Transverse colon (tissue), 4 donors: ENCODE measurements at regions not wholly inside any gene's neighbourhood (a gene's known extent, or its start where the extent isn't known, plus 50 kb on each side); places are given as distances from the start of the nearest gene placed in this dataset.
"Not testable (repeated sequence)": the region's sequence is repeated elsewhere in the genome, so short reads cannot be mapped to it uniquely, and the experiment has no call there.

ENCODE experiments used
- DNase-seq: peaks from one replicate; pipeline ENCODE4 v3.0.0-alpha.2; 2019
- H3K27ac ChIP-seq, 4 donors: fragments of 200-600 bp; sonication (generic); 2 replicates each; pipeline ENCODE4 v1.5.1; 2016 to 2018; ENCODE audit warnings: inconsistent platforms in 4 of 4
- H3K27me3 ChIP-seq: fragments of 200-600 bp; sonication (generic); 2 replicates; pipeline ENCODE4 v1.5.1; 2017; ENCODE audit warnings: inconsistent platforms
- H3K36me3 ChIP-seq, 4 donors: fragments of 200-600 bp; sonication (generic); 2 replicates each; pipeline ENCODE4 v1.5.1; 2017 to 2019; ENCODE audit warnings: inconsistent platforms in 4 of 4
- H3K4me1 ChIP-seq, 4 donors: fragments of 200-600 bp; sonication (generic); 2 replicates each; pipeline ENCODE4 v1.5.1; 2017 to 2020; ENCODE audit warnings: inconsistent platforms in 4 of 4
- H3K4me3 ChIP-seq, 4 donors: fragments of 200-600 bp; sonication (generic); 1 replicate in 1 of 4; 2 replicates in 3 of 4; pipeline versions ENCODE4 v1.5.1 to v1.6.1; 2017 to 2019; ENCODE audit warnings: inconsistent platforms in 4 of 4
- H3K9me3 ChIP-seq, 2 donors: fragments of 200-600 bp; sonication (generic); 2 replicates each; pipeline ENCODE4 v1.5.1; 2017 to 2019; ENCODE audit warnings: inconsistent platforms in 2 of 2
- CTCF ChIP-seq, 5 experiments: fragments of 200-600 bp in 3 of 5; fragments of 450-650 bp in 2 of 5; sonication (generic) in 3 of 5; IDR thresholded peaks; 1 replicate in 2 of 5; 2 replicates in 3 of 5; pipeline ENCODE4 v1.5.1; 2016 to 2017; ENCODE audit warnings: antibody characterized with exemption in 5 of 5, inconsistent platforms in 3 of 5, mild to moderate bottlenecking in 2 of 5, moderate library complexity in 1 of 5
- EP300 ChIP-seq: sonication (generic); formaldehyde crosslinking; IDR thresholded peaks from one replicate; pipeline ENCODE4 v1.6.1; 2017; ENCODE audit warnings: antibody characterized with exemption, low read depth
- POLR2A ChIP-seq: fragments of 450-650 bp; IDR thresholded peaks from one replicate; pipeline ENCODE4 v1.6.1; 2016; ENCODE audit warnings: antibody characterized with exemption, mild to moderate bottlenecking, moderate library complexity
- POLR2AphosphoS5 ChIP-seq, 3 donors: sonication (generic); formaldehyde crosslinking; IDR thresholded peaks; one replicate each; pipeline ENCODE4 v1.6.1; 2016; ENCODE audit warnings: antibody characterized with exemption in 3 of 3
- WGBS, 2 donors: methylation state at CpG; one replicate each; pipeline ENCODE4 v1.1.5; 2018; ENCODE audit warnings: low coverage in 1 of 2; 5-methylcytosine and 5-hydroxymethylcytosine counted together
- in situ Hi-C, 4 donors: fragments of 200-750 bp; cut with MboI; loops; one replicate each; pipeline versions ENCODE4 v1.15.0 to v1.15.1; 2017; ENCODE audit warnings: low sequenced_read_pairs in 3 of 4, low pct_ligation_motif_present in 1 of 4, low pct_unique_long_range_greater_than_20kb in 1 of 4
- intact Hi-C: fragments of 100-400 bp; cut with DNase I; formaldehyde crosslinking; loops from one replicate; pipeline ENCODE4 v1.15.1; 2023; ENCODE audit warnings: low total_unique reads

- in situ Hi-C loops = no loop called here
- intact Hi-C loops = no loop called here
- WGBS, 2 donors = 76 to 82% methylated on average over 6 to 7 of the region's 7 CpGs
- no peaks in the 10 kb centered on the region for H3K9me3 ChIP-seq
- H3K27ac ChIP-seq = no peak overlapping the region
- no peaks in the 10 kb centered on the region for H3K36me3 ChIP-seq
- H3K4me3 ChIP-seq = no peak overlapping the region
- H3K4me1 ChIP-seq = no peaks in the 10 kb centered on the region
- no peak for DNase-seq
- no peaks in the 10 kb centered on the region for H3K27me3 ChIP-seq
- TF ChIP-seq POLR2AphosphoS5 (IDR thresholded peaks at IDR 0.05) (no peak), CTCF (IDR thresholded peaks at IDR 0.05) (no peak)
These were observed 127.3 kb upstream of the PCBD1 start for GRCh38 chr10:71015674-71016073.

DNA sequence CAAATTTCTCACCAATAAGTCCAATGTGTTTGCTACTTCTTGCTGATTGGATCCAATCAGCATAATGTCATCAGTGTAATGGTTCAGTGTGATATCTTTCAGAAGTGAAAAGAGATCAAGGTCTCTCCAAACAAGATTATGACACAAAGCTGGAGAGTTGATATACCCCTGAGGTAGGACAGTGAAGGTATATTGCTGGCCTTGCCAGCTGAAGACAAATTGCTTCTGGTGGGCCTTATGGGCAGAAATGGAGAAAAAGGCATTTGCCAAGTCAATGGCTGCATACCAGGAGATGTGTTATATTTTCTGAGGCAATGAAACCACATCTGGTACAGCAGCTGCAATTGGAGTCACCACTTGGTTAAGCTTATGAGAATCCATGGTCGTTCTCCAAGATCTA, 131.7 kb upstream of the PCBD1 start:
- DNase-seq, H3K4me1 ChIP-seq, H3K9me3 ChIP-seq, in situ Hi-C loops, intact Hi-C loops, H3K4me3 ChIP-seq, H3K36me3 ChIP-seq, H3K27me3 ChIP-seq, H3K27ac ChIP-seq: not testable (repeated sequence)
- 62% methylated on average over 1 of the region's 1 CpG; no CpG with 5 or more reads in 1 of the 2 donors for WGBS, 2 donors

DNA sequence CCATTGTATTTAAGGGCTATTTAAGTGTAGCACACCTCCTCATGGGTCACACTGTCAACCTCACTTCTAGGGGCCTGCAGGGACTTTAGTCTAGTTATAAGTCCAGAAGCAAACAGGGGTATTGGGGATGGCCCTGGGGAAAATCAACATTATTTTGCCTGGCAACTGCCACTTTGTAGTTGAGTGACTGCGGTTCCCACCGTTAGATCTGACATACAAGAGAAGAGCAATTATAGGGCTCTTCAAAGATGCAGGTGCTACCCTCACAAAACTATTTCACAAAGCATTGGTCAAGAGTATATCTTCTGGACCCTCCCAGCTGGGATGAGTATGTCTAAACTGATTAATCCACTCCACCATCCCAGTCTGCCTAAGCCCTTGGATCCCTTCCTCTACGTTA, 133.0 kb upstream of the PCBD1 start:
- TF ChIP-seq EP300 = no peak
- TF ChIP-seq POLR2A = no peak
- no peak for TF ChIP-seq CTCF (IDR thresholded peaks at IDR 0.05)
- TF ChIP-seq POLR2AphosphoS5 (IDR thresholded peaks at IDR 0.05) = no peak
- Histone ChIP-seq H3K9me3 (no peaks in the 10 kb centered on the region), H3K4me3 (no peak overlapping the region), H3K4me1 (no peaks in the 10 kb centered on the region), H3K36me3 (no peaks in the 10 kb centered on the region), H3K27me3 (no peaks in the 10 kb centered on the region), H3K27ac (no peak overlapping the region)
- intact Hi-C loops = no loop called here
- no peak for DNase-seq
- WGBS, 2 donors = 94 to 100% methylated on average over 1 to 3 of the region's 3 CpGs
- in situ Hi-C loops = no loop called here

DNA sequence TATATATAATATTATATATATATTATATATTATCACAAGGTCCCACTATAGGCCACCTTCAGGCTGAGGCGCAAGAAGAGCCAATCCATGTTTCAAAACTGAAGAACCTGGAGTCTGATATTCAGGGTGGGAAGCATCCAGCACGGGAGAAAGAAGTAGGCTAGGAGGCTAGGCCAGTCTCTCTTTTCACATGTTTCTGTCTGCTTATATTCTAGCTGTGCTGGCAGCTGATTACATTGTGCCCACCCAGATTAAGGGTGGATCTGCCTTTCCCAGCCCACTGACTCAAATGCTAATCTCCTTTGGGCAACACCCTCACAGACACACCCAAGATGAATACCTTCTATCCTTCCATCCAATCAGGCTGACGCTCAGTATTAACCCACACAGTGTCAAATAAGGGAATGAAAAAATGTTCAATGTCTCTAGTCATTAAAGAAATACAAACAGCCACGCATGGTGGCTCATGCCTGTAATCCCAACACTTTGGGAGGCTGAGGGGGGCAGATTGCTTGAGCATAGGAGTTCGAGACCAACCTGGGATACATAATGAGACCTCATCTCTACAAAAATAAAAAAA, 135.4 kb upstream of the PCBD1 start:
- in situ Hi-C loops = no loop called here
- 72 to 86% methylated on average over 4 to 5 of the region's 5 CpGs for WGBS, 2 donors
- H3K4me3 ChIP-seq = no peak overlapping the region

More for the DNA sequence above, 135.4 kb upstream of the PCBD1 start:
- no peak overlapping the region for H3K27ac ChIP-seq
- no peak for DNase-seq
- TF ChIP-seq CTCF (IDR thresholded peaks at IDR 0.05) (no peak), POLR2AphosphoS5 (IDR thresholded peaks at IDR 0.05) (no peak), POLR2A (no peak), EP300 (no peak)
- H3K9me3 ChIP-seq = no peaks in the 10 kb centered on the region
- intact Hi-C loops = no loop called here
- no peaks in the 10 kb centered on the region for H3K4me1 ChIP-seq
- no peaks in the 10 kb centered on the region for H3K36me3 ChIP-seq
- no peaks in the 10 kb centered on the region for H3K27me3 ChIP-seq
